Upper lobe of left lung (tissue), 4 donors: ENCODE measurements at regions not wholly inside any gene's neighbourhood (a gene's known extent, or its start where the extent isn't known, plus 50 kb on each side); places are given as distances from the start of the nearest gene placed in this dataset.

Source experiments
- POLR2A ChIP-seq, 4 donors: fragments of 450-650 bp; IDR thresholded peaks; one replicate each; pipeline ENCODE4 v1.5.1; 2016 to 2017; ENCODE audit warnings: antibody characterized with exemption in 4 of 4, mild to moderate bottlenecking in 2 of 4
- TF ChIP-seq, protein P1 (sequence below), 6 experiments: fragments of 450-650 bp in 4 of 6; fragments of 200-600 bp in 2 of 6; sonication (generic) in 2 of 6; IDR thresholded peaks; one replicate each; pipeline ENCODE4 v1.5.1; 2016 to 2019; ENCODE audit warnings: antibody characterized with exemption in 6 of 6

DNA sequence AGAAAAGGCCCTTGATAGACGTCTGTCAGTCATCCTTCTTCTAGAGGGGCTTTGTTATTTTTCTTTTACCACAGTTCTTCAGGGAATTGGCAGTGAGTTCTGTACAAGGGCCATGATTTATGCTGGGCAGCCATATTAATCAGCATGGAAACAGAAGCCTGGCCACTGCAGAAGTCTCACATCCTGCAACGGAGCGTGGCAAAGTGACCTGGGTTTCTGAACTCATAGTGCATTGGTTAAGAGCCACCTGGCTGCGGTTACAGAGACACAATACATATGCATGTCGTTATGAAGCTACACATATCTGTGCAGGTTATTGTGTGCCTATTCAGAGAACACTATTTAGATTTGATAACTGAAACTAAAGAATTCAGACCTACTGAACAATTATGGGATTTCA lies 419.4 kb upstream of the CELF2 start:
- TF ChIP-seq POLR2A (IDR thresholded peaks at IDR 0.05): no peak
- TF ChIP-seq, protein P1, sequence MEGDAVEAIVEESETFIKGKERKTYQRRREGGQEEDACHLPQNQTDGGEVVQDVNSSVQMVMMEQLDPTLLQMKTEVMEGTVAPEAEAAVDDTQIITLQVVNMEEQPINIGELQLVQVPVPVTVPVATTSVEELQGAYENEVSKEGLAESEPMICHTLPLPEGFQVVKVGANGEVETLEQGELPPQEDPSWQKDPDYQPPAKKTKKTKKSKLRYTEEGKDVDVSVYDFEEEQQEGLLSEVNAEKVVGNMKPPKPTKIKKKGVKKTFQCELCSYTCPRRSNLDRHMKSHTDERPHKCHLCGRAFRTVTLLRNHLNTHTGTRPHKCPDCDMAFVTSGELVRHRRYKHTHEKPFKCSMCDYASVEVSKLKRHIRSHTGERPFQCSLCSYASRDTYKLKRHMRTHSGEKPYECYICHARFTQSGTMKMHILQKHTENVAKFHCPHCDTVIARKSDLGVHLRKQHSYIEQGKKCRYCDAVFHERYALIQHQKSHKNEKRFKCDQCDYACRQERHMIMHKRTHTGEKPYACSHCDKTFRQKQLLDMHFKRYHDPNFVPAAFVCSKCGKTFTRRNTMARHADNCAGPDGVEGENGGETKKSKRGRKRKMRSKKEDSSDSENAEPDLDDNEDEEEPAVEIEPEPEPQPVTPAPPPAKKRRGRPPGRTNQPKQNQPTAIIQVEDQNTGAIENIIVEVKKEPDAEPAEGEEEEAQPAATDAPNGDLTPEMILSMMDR (IDR thresholded peaks at IDR 0.05): no peak
